ENCODE measurements at regions not wholly inside any gene's neighbourhood (a gene's known extent, or its start where the extent isn't known, plus 50 kb on each side); places are given as distances from the start of the nearest gene placed in this dataset.

DNA sequence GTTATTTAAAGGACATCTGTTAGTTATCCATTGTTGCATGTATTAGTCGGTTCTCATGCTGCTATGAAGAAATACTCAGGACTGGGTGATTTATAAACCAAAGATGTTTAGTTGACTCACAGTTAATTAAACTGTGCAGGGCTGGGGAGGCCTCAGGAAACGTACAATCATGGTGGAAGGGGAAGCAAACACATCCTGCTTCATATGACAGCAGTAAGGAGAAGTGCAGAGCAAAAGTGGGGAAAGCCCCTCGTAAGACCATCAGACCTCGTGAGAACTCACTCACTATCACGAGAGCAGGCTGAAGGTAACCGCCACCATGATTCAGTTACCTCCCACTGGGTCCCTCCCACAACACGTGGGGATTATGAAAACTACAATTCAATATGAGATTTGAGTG is 2064.1 kb downstream of the MAT2B start:
- H3K9me3 ChIP-seq, result no peaks in the 10 kb centered on the region
- no peaks in the 10 kb centered on the region for H3K36me3 ChIP-seq
- no peak for DNase-seq
- no peak overlapping the region for H3K27ac ChIP-seq
- ATAC-seq, result no peak
- no peak overlapping the region for H3K4me3 ChIP-seq
- in situ Hi-C loops (cut with MboI; ENCODE audit: low sequenced_read_pairs in 4 of 4) (no loop called here), intact Hi-C loops (cut with DNase I; ENCODE audit: low total_unique reads) (no loop called here)
- TF ChIP-seq, protein P1, sequence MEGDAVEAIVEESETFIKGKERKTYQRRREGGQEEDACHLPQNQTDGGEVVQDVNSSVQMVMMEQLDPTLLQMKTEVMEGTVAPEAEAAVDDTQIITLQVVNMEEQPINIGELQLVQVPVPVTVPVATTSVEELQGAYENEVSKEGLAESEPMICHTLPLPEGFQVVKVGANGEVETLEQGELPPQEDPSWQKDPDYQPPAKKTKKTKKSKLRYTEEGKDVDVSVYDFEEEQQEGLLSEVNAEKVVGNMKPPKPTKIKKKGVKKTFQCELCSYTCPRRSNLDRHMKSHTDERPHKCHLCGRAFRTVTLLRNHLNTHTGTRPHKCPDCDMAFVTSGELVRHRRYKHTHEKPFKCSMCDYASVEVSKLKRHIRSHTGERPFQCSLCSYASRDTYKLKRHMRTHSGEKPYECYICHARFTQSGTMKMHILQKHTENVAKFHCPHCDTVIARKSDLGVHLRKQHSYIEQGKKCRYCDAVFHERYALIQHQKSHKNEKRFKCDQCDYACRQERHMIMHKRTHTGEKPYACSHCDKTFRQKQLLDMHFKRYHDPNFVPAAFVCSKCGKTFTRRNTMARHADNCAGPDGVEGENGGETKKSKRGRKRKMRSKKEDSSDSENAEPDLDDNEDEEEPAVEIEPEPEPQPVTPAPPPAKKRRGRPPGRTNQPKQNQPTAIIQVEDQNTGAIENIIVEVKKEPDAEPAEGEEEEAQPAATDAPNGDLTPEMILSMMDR (IDR thresholded peaks at IDR 0.05 in 4 of 5, conservative IDR thresholded peaks at IDR 0.05 in 1 of 5), result no peak
- TF ChIP-seq POLR2A (IDR thresholded peaks at IDR 0.05), result no peak
- H3K4me1 ChIP-seq, result no peaks in the 10 kb centered on the region
- no peaks in the 10 kb centered on the region for H3K27me3 ChIP-seq

DNA sequence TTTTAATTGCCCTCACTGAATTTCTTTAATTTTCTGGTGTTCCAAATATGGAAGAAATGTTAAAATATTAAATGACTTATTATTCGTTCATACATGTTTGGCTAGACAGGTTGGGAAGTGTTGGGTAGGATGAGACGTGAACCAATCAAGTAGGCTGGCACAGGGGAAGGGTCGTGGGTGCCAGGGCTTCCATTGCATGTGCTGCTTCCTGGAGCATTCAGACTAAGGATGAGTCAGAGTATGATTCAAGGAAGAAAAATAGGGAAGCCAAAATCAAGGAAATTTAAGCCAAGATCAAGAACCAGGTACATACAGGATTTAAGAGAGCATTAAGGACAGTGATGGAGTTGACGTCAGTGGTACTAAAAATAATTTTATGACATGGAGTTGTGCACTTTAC is 2068.0 kb downstream of the MAT2B start:
- no peaks in the 10 kb centered on the region for H3K9me3 ChIP-seq
- H3K4me1 ChIP-seq, result no peaks in the 10 kb centered on the region
- no peak overlapping the region for H3K4me3 ChIP-seq
- H3K27me3 ChIP-seq, result no peaks in the 10 kb centered on the region
- in situ Hi-C loops (cut with MboI; ENCODE audit: low sequenced_read_pairs in 4 of 4) (no loop called here), intact Hi-C loops (cut with DNase I; ENCODE audit: low total_unique reads) (no loop called here)
- no peak for DNase-seq
- no peaks in the 10 kb centered on the region for H3K36me3 ChIP-seq
- no peak overlapping the region for H3K27ac ChIP-seq
- ATAC-seq, result no peak
- no peak for TF ChIP-seq POLR2A (IDR thresholded peaks at IDR 0.05)
- TF ChIP-seq, protein P1 (IDR thresholded peaks at IDR 0.05 in 4 of 5, conservative IDR thresholded peaks at IDR 0.05 in 1 of 5), result no peak

DNA sequence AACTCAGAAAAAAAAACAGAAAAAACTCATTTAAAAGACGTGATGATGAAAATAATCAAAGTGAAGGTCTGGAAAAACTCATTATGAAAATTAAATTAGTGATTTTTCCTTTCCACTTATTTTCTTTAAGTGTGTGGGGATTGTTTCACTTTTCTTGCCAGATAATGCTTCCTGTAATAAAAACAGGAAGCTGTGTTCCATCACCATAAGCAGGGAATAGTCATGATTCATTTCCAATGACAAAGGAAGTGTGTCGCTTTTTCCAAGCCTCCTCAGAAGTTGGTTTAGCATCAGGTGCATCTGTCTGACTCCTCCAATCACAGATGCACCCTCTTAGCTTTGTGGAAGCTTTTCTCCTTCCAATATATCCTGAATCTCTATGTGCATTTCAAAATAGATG is 2068.7 kb downstream of the MAT2B start:
- H3K9me3 ChIP-seq, result no peaks in the 10 kb centered on the region
- ATAC-seq (no peak), DNase-seq (no peak)
- no peaks in the 10 kb centered on the region for H3K4me1 ChIP-seq
- intact Hi-C loops (cut with DNase I; ENCODE audit: low total_unique reads) (no loop called here), in situ Hi-C loops (cut with MboI; ENCODE audit: low sequenced_read_pairs in 4 of 4) (no loop called here)
- H3K36me3 ChIP-seq, result no peaks in the 10 kb centered on the region
- no peak overlapping the region for H3K4me3 ChIP-seq
- H3K27me3 ChIP-seq, result no peaks in the 10 kb centered on the region
- TF ChIP-seq, protein P1 (IDR thresholded peaks at IDR 0.05 in 4 of 5, conservative IDR thresholded peaks at IDR 0.05 in 1 of 5), result no peak
- TF ChIP-seq POLR2A (IDR thresholded peaks at IDR 0.05), result no peak
- no peak overlapping the region for H3K27ac ChIP-seq

DNA sequence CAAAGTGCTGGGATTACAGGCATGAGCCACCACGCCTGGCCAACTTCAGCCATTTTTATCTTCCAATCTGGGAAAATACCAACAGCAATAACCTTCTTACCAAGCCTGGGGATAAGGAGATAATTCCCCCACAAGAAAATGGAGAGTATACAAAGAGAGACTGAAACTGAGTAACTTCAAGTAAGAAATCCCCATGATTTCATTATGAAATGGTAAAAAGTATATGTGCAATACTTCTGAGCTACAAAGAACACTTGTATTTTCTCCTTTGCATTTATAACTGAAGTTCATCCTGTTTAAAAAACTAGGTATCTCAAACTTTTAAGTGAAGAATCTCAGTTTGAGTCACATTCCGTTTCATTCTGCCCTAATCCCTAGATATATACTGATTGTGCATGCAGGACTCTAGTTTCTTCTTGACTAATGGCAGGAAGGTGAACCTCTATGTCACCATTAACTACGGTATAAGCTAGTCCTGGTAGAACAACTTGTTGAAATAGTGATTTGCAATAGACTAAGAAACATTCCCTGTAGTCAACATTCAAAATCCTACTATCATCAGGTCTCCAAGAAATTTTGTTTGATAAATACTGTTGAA is 2071.4 kb downstream of the MAT2B start:
- H3K4me1 ChIP-seq, result no peaks in the 10 kb centered on the region
- ATAC-seq (no peak), DNase-seq (no peak)
- H3K9me3 ChIP-seq, result no peaks in the 10 kb centered on the region
- TF ChIP-seq, protein P1 (IDR thresholded peaks at IDR 0.05 in 4 of 5, conservative IDR thresholded peaks at IDR 0.05 in 1 of 5), result no peak
- no peak for TF ChIP-seq POLR2A (IDR thresholded peaks at IDR 0.05)
- intact Hi-C loops (cut with DNase I; ENCODE audit: low total_unique reads) (no loop called here), in situ Hi-C loops (cut with MboI; ENCODE audit: low sequenced_read_pairs in 4 of 4) (no loop called here)
- H3K27me3 ChIP-seq, result no peaks in the 10 kb centered on the region
- H3K36me3 ChIP-seq, result no peaks in the 10 kb centered on the region
- H3K4me3 ChIP-seq, result no peak overlapping the region
- H3K27ac ChIP-seq, result no peak overlapping the region

DNA sequence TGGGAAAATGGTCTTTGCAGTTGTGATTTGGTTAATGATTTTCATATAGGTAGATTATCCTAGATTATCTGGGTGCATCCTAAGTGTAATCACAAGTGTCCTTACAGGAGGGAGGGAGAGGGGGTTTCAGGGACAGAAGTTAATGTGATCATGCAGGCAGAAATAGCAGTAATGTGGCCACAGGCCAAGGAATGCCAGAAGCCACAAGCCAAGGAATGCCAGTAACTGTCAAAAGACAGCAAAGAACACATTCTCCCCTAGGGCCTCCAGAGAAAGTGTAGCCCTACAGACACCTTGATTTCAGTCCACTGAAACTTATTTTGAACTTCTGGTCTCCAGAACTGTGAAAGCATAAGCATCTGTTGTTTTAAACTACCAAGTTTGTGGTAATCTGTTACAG is 2074.5 kb downstream of the MAT2B start:
- ATAC-seq (no peak), DNase-seq (no peak)
- no peak for TF ChIP-seq POLR2A (IDR thresholded peaks at IDR 0.05)
- TF ChIP-seq, protein P1 (IDR thresholded peaks at IDR 0.05 in 4 of 5, conservative IDR thresholded peaks at IDR 0.05 in 1 of 5), result no peak
- intact Hi-C loops (cut with DNase I; ENCODE audit: low total_unique reads), result no loop called here
- Histone ChIP-seq H3K4me3 (no peak overlapping the region), H3K27ac (no peak overlapping the region), H3K9me3 (no peaks in the 10 kb centered on the region), H3K27me3 (no peaks in the 10 kb centered on the region), H3K4me1 (no peaks in the 10 kb centered on the region), H3K36me3 (no peaks in the 10 kb centered on the region)
- in situ Hi-C loops (cut with MboI; ENCODE audit: low sequenced_read_pairs in 4 of 4), result no loop called here

Measured in gastrocnemius medialis (tissue), 4 donors.